ENCODE measurements at regions not wholly inside any gene's neighbourhood (a gene's known extent, or its start where the extent isn't known, plus 50 kb on each side); places are given as distances from the start of the nearest gene placed in this dataset.

DNA sequence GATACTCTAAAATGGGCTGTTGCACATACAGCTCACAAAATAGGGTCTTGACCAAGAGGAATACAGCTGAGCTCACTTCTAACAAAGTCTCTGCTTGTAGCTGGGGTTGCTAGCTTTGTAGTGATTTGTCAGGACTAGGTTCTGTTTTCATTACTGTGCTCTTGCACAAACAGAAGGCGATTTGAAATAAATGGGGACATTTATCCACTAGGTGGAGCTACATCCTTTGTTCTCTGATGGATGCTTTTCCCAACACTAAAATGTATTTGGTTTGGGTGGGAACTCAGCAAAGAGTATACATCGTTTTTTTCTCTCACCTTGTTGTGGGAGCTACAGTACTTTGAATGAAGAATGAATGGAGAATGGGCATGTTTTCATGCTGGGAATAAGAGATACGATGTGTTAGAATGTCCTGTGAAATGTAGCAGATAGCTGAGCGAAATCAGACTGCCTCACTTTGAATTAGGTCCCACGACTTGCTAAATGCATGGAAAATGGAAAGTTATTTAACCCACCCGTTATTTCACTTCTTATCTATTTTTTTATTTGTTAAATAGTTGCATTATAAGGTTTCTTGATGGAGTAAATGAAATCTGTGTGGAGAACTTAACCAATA, 494.7 kb upstream of the MAP3K7 start:
- CTCF ChIA-PET (ENCODE audit: partially characterized antibody), result interaction anchor here (0.6 to 6.3 kb wide), 54 partner anchors 9 to 1565 kb away, joined by 3 to 40 read pairs (median 4); no protein-coding TSS in a partner anchor
- Histone ChIP-seq H3K4me1 (replicated peaks in 1 of 4; ENCODE audit: control insufficient read depth in 3 of 4, insufficient read depth in 4 of 4, low read length in 3 of 4) (peaks cover 0 to 10% (median 6%) of the 10 kb centered on the region in 4 experiments; a peak in 5 of 7 replicates), H3K9me3 (ENCODE audit: insufficient read depth in 2 of 2, low read depth in 1 of 2, low read length in 1 of 2) (no peaks in the 10 kb centered on the region), H2AK5ac (ENCODE audit: low read depth, low read length) (no peak overlapping the region), H3K4ac (replicated peaks; ENCODE audit: insufficient read length, low read depth, low read length) (no peak overlapping the region), H3K18ac (ENCODE audit: extremely low read depth, low read length) (no peak overlapping the region), H2BK12ac (ENCODE audit: low read depth, low read length) (no peak overlapping the region), H4K5ac (ENCODE audit: insufficient read length, low read depth, low read length) (no peak overlapping the region), H3K27me3 (replicated peaks in 1 of 4; ENCODE audit: control insufficient read depth in 3 of 4, extremely low read depth in 1 of 4, insufficient read depth in 3 of 4, low read length in 3 of 4) (no peaks in the 10 kb centered on the region), H3K9ac (replicated peaks in 1 of 4; ENCODE audit: extremely low read depth in 1 of 4, low read depth in 3 of 4, low read length in 3 of 4) (no peak overlapping the region), H3K23me2 (ENCODE audit: low read depth, low read length) (no peaks in the 10 kb centered on the region), H3K23ac (ENCODE audit: insufficient read length) (no peak overlapping the region), H3K4me3 (ENCODE audit: extremely low read depth in 1 of 4, insufficient read depth in 2 of 4, low read depth in 3 of 4, low read length in 4 of 4) (no peak overlapping the region), H4K8ac (ENCODE audit: extremely low read depth, insufficient read depth, low read length) (no peak overlapping the region), H3K27ac (ENCODE audit: low read depth, low read length) (no peak overlapping the region), H2BK5ac (ENCODE audit: low read depth, low read length) (no peak overlapping the region), H3K36me3 (ENCODE audit: control insufficient read depth in 2 of 4, insufficient read depth in 4 of 4, low read length in 3 of 4) (no peaks in the 10 kb centered on the region), H2BK120ac (replicated peaks; ENCODE audit: low read depth, low read length) (no peak overlapping the region), H3K56ac (replicated peaks; ENCODE audit: insufficient read length, low read depth, low read length) (no peak overlapping the region), H4K91ac (replicated peaks; ENCODE audit: insufficient read length, low read length) (no peak overlapping the region), H3K79me2 (ENCODE audit: control insufficient read depth in 1 of 2, insufficient read depth in 2 of 2, low read length in 2 of 2) (no peaks in the 10 kb centered on the region), H3K14ac (ENCODE audit: insufficient read length) (no peak overlapping the region), H2BK20ac (ENCODE audit: low read length) (no peak overlapping the region), H3K79me1 (ENCODE audit: low read depth, low read length) (no peaks in the 10 kb centered on the region), H3K4me2 (ENCODE audit: insufficient read depth in 1 of 2, low read depth in 2 of 2, low read length in 2 of 2) (no peak overlapping the region), H2AFZ (ENCODE audit: low read length) (peak overlapping the region; percentile 77; the same call in 1 of the 2 replicates), H2BK15ac (ENCODE audit: low read length) (no peak overlapping the region), H4K20me1 (replicated peaks in 1 of 2; ENCODE audit: control insufficient read depth in 1 of 2, insufficient read depth in 2 of 2, low read length in 2 of 2) (no peaks in the 10 kb centered on the region)
- DNase-seq (ENCODE audit: low read depth in 1 of 2, low spot score in 2 of 2), result no peak
- WGBS, 2 experiments (ENCODE audit: extremely low coverage in 1 of 2, insufficient coverage in 1 of 2, insufficient read length in 1 of 2, insufficient replicate concordance in 2 of 2, low coverage in 1 of 2, low lambda C conversion rate in 2 of 2, missing lambda C conversion rate in 1 of 2), result 51% methylated on average over 6 of the region's 6 CpGs; no CpG with 5 or more reads in 1 of the 2 experiments
- peak; percentile 94 for FAIRE-seq
- TF ChIP-seq TEAD4 (IDR thresholded peaks at IDR 0.05; ENCODE audit: low read depth, low read length) (no peak), RAD21 (IDR thresholded peaks at IDR 0.05 in 1 of 2, conservative IDR thresholded peaks at IDR 0.05 in 1 of 2; ENCODE audit: low read depth in 2 of 2, low read length in 2 of 2) (peak; percentile 85 to 88), CTCF (IDR thresholded peaks at IDR 0.05; ENCODE audit: control extremely low read depth in 1 of 3, insufficient read depth in 1 of 3, low read depth in 1 of 3, low read length in 3 of 3) (peak in 2 of 3 experiments; percentile 59 to 77; a peak in 2 of 4 replicates)
- POLR2A ChIA-PET (ENCODE audit: partially characterized antibody), result interaction anchor here (0.6 kb wide), 1 partner anchor 168 kb away, joined by 3 read pairs; no protein-coding TSS in a partner anchor

All from H1 (cell line).